ENCODE measurements at regions not wholly inside any gene's neighbourhood (a gene's known extent, or its start where the extent isn't known, plus 50 kb on each side); places are given as distances from the start of the nearest gene placed in this dataset.

GRCh38 chr16:51734220-51734619 lies 583.1 kb upstream of the SALL1 start:
- TF ChIP-seq CTCF (conservative IDR thresholded peaks at IDR 0.05; ENCODE audit: low read depth, low read length): no peak
- no peak overlapping the region for H3K4me3 ChIP-seq (ENCODE audit: low read depth, low read length)

GRCh38 chr16:51733181-51733580 lies 582.1 kb upstream of the SALL1 start:
- no peak overlapping the region for H3K4me3 ChIP-seq (ENCODE audit: low read depth, low read length)
- no peak for TF ChIP-seq CTCF (conservative IDR thresholded peaks at IDR 0.05; ENCODE audit: low read depth, low read length)
- DNase-seq (ENCODE audit: low read depth): no peak

More at GRCh38 chr16:51734220-51734619, 583.1 kb upstream of the SALL1 start:
- no peak for DNase-seq (ENCODE audit: low read depth)

GRCh38 chr16:51731160-51731559 lies 580.1 kb upstream of the SALL1 start:
- H3K4me3 ChIP-seq (ENCODE audit: low read depth, low read length): no peak overlapping the region
- DNase-seq (ENCODE audit: low read depth): no peak
- TF ChIP-seq CTCF (conservative IDR thresholded peaks at IDR 0.05; ENCODE audit: low read depth, low read length): no peak

GRCh38 chr16:51723036-51723724 lies 572.1 kb upstream of the SALL1 start:
- H3K4me3 ChIP-seq (ENCODE audit: low read depth, low read length): no peak overlapping the region
- DNase-seq (ENCODE audit: low read depth): no peak
- no peak for TF ChIP-seq CTCF (conservative IDR thresholded peaks at IDR 0.05; ENCODE audit: low read depth, low read length)

GRCh38 chr16:51722467-51722866 lies 571.4 kb upstream of the SALL1 start:
- no peak overlapping the region for H3K4me3 ChIP-seq (ENCODE audit: low read depth, low read length)
- DNase-seq (ENCODE audit: low read depth): no peak
- TF ChIP-seq CTCF (conservative IDR thresholded peaks at IDR 0.05; ENCODE audit: low read depth, low read length): no peak

GRCh38 chr16:51719376-51719775 lies 568.3 kb upstream of the SALL1 start:
- DNase-seq (ENCODE audit: low read depth): no peak
- no peak for TF ChIP-seq CTCF (conservative IDR thresholded peaks at IDR 0.05; ENCODE audit: low read depth, low read length)
- H3K4me3 ChIP-seq (ENCODE audit: low read depth, low read length): no peak overlapping the region

GRCh38 chr16:51716195-51716594 lies 565.1 kb upstream of the SALL1 start:
- no peak for DNase-seq (ENCODE audit: low read depth)

More at GRCh38 chr16:51716195-51716594, 565.1 kb upstream of the SALL1 start:
- no peak for TF ChIP-seq CTCF (conservative IDR thresholded peaks at IDR 0.05; ENCODE audit: low read depth, low read length)
- H3K4me3 ChIP-seq (ENCODE audit: low read depth, low read length): no peak overlapping the region

Data from epithelial cell of proximal tubule (primary cell).